Neural cell (in vitro differentiated cells): ENCODE measurements at regions not wholly inside any gene's neighbourhood (a gene's known extent, or its start where the extent isn't known, plus 50 kb on each side); places are given as distances from the start of the nearest gene placed in this dataset.

Source experiments
- H2AFZ ChIP-seq: fragments of 200-600, 300-800 bp; sonication (generic), shearing (Covaris generic); 2 replicates; pipeline ENCODE4 v1.6.0; 2014; ENCODE audit warnings: low read depth, mild to moderate bottlenecking, antibody characterized with exemption, low read length, moderate library complexity
- H3F3A ChIP-seq: fragments of 200-600 bp; shearing (Covaris generic); 2 replicates; pipeline ENCODE4 v1.6.1; 2016; ENCODE audit warnings: mild to moderate bottlenecking, moderate library complexity, mixed read lengths, antibody characterized with exemption, low read length; ENCODE audit not compliant: insufficient read depth, poor library complexity, severe bottlenecking
- H3K27ac ChIP-seq: fragments of 200-600, 300-800 bp; sonication (generic), shearing (Covaris generic); 2 replicates; pipeline ENCODE4 v1.5.1; 2014; ENCODE audit warnings: mild to moderate bottlenecking, low read length, moderate library complexity
- H3K27me3 ChIP-seq: fragments of 300-800, 200-600 bp; sonication (generic), shearing (Covaris generic); 2 replicates; pipeline ENCODE4 v1.6.0; 2014; ENCODE audit warnings: mild to moderate bottlenecking, low read depth, low read length, moderate library complexity; ENCODE audit not compliant: insufficient read depth
- H3K36me3 ChIP-seq: fragments of 300-800, 200-600 bp; sonication (generic), shearing (Covaris generic); 2 replicates; pipeline ENCODE4 v1.5.1; 2014; ENCODE audit warnings: mild to moderate bottlenecking, antibody characterized with exemption, low read length, moderate library complexity; ENCODE audit not compliant: insufficient read depth
- H3K4me2 ChIP-seq: fragments of 300-800, 200-600 bp; sonication (generic), shearing (Covaris generic); 2 replicates; pipeline ENCODE4 v1.6.0; 2014; ENCODE audit warnings: mild to moderate bottlenecking, low read length
- H3K4me3 ChIP-seq: fragments of 300-800, 200-600 bp; sonication (generic), shearing (Covaris generic); 2 replicates; pipeline ENCODE4 v1.5.1; 2014; ENCODE audit warnings: mild to moderate bottlenecking, low read length, moderate library complexity
- H3K79me2 ChIP-seq: fragments of 200-600 bp; shearing (Covaris generic); replicated peaks from 2 replicates; pipeline ENCODE4 v1.6.0; 2014; ENCODE audit warnings: mild to moderate bottlenecking, low read length, moderate library complexity; ENCODE audit not compliant: insufficient read depth
- H3K9ac ChIP-seq: fragments of 300-800, 200-600 bp; sonication (generic), shearing (Covaris generic); 2 replicates; pipeline ENCODE4 v1.6.1; 2016; ENCODE audit warnings: mild to moderate bottlenecking, low read length, mixed read lengths
- H3K9me2 ChIP-seq: fragments of 200-600 bp; shearing (Covaris generic); 2 replicates; pipeline ENCODE4 v1.6.1; 2016; ENCODE audit warnings: mild to moderate bottlenecking, low read length, mixed read lengths; ENCODE audit not compliant: insufficient read depth
- H3K9me3 ChIP-seq: fragments of 200-600, 300-800 bp; sonication (generic), shearing (Covaris generic); 2 replicates; pipeline ENCODE4 v1.6.1; 2016; ENCODE audit warnings: mild to moderate bottlenecking, mixed run types, low read length, moderate library complexity, mixed read lengths
- H4K20me1 ChIP-seq: fragments of 200-600 bp; shearing (Covaris generic); 2 replicates; pipeline ENCODE4 v1.6.1; 2016; ENCODE audit warnings: mild to moderate bottlenecking, mixed run types; ENCODE audit not compliant: insufficient read depth
- EP300 ChIP-seq: fragments of 450-650 bp; conservative IDR thresholded peaks from 2 replicates; pipeline ENCODE4 v1.6.1; 2014; ENCODE audit warnings: antibody characterized with exemption, mild to moderate bottlenecking, moderate library complexity; ENCODE audit not compliant: poor library complexity, severe bottlenecking
- EZH2 ChIP-seq: fragments of 200-600, 300-800 bp; shearing (Covaris generic), sonication (generic); IDR thresholded peaks from 2 replicates; pipeline ENCODE4 v1.6.1; 2014; ENCODE audit warnings: antibody characterized with exemption, low read length, borderline replicate concordance, mild to moderate bottlenecking; ENCODE audit not compliant: insufficient read depth, poor library complexity, severe bottlenecking
- MXI1 ChIP-seq: fragments of 450-650 bp; conservative IDR thresholded peaks from 2 replicates; pipeline ENCODE4 v1.6.1; 2014; ENCODE audit warnings: antibody characterized with exemption, mild to moderate bottlenecking; ENCODE audit not compliant: poor library complexity, severe bottlenecking
- POLR2AphosphoS5 ChIP-seq: IDR thresholded peaks from 2 replicates; pipeline ENCODE4 v1.6.1; 2012
- RAD21 ChIP-seq: fragments of 450-650 bp; conservative IDR thresholded peaks from 2 replicates; pipeline ENCODE4 v1.6.1; 2014; ENCODE audit warnings: antibody characterized with exemption, mild to moderate bottlenecking, moderate library complexity
- REST ChIP-seq: IDR thresholded peaks from 2 replicates; pipeline ENCODE4 v1.6.1; 2012; ENCODE audit warnings: borderline replicate concordance
- SMC3 ChIP-seq: fragments of 450-650 bp; conservative IDR thresholded peaks from 2 replicates; pipeline ENCODE4 v1.6.1; 2014; ENCODE audit warnings: antibody characterized with exemption, mild to moderate bottlenecking, moderate library complexity; ENCODE audit not compliant: poor library complexity
- TAF1 ChIP-seq: IDR thresholded peaks from 2 replicates; pipeline ENCODE4 v1.6.1; 2012; ENCODE audit warnings: low read depth
- TF ChIP-seq, protein P1 (sequence below): fragments of 450-650 bp; IDR thresholded peaks from 2 replicates; pipeline ENCODE4 v1.5.1; 2014; ENCODE audit warnings: antibody characterized with exemption, mild to moderate bottlenecking, moderate library complexity; ENCODE audit not compliant: poor library complexity, severe bottlenecking

GRCh38 chr16:73710526-73710925 lies 586.1 kb upstream of the PSMD7 start:
- H3K9me2 ChIP-seq, result no peaks in the 10 kb centered on the region
- no peak for TF ChIP-seq POLR2AphosphoS5
- peaks cover 5% of the 10 kb centered on the region for H3F3A ChIP-seq
- H3K4me3 ChIP-seq, result no peak overlapping the region
- no peaks in the 10 kb centered on the region for H4K20me1 ChIP-seq
- H3K9me3 ChIP-seq, result no peaks in the 10 kb centered on the region
- no peak overlapping the region for H2AFZ ChIP-seq
- H3K4me2 ChIP-seq, result no peak overlapping the region
- no peak overlapping the region for H3K27ac ChIP-seq
- H3K36me3 ChIP-seq, result no peaks in the 10 kb centered on the region
- no peaks in the 10 kb centered on the region for H3K79me2 ChIP-seq
- H3K27me3 ChIP-seq, result no peaks in the 10 kb centered on the region
- no peak overlapping the region for H3K9ac ChIP-seq

GRCh38 chr16:73707863-73708262 lies 588.8 kb upstream of the PSMD7 start:
- H3K4me3 ChIP-seq, result no peak overlapping the region
- no peak overlapping the region for H3K4me2 ChIP-seq
- no peak overlapping the region for H2AFZ ChIP-seq
- H3K79me2 ChIP-seq, result no peaks in the 10 kb centered on the region
- TF ChIP-seq TAF1 (no peak), MXI1 (no peak), SMC3 (no peak), EP300 (no peak), RAD21 (no peak), REST (no peak)
- no peak overlapping the region for H3K9ac ChIP-seq
- no peaks in the 10 kb centered on the region for H3K9me2 ChIP-seq
- H3K27me3 ChIP-seq, result no peaks in the 10 kb centered on the region
- no peak overlapping the region for H3K27ac ChIP-seq
- no peaks in the 10 kb centered on the region for H3K9me3 ChIP-seq
- H3K36me3 ChIP-seq, result no peaks in the 10 kb centered on the region
- H4K20me1 ChIP-seq, result no peaks in the 10 kb centered on the region
- no peaks in the 10 kb centered on the region for H3F3A ChIP-seq

GRCh38 chr16:73703891-73704290 lies 592.7 kb upstream of the PSMD7 start:
- Histone ChIP-seq H3K27me3 (no peaks in the 10 kb centered on the region), H3K9me3 (no peaks in the 10 kb centered on the region), H2AFZ (no peak overlapping the region), H3F3A (no peaks in the 10 kb centered on the region), H3K27ac (no peak overlapping the region), H3K9ac (no peak overlapping the region), H3K4me2 (no peak overlapping the region), H3K9me2 (no peaks in the 10 kb centered on the region), H3K36me3 (no peaks in the 10 kb centered on the region), H3K4me3 (no peak overlapping the region), H3K79me2 (no peaks in the 10 kb centered on the region), H4K20me1 (no peaks in the 10 kb centered on the region)
- TF ChIP-seq RAD21 (no peak), REST (no peak), EZH2 (no peak), MXI1 (no peak), SMC3 (no peak), EP300 (no peak), POLR2AphosphoS5 (no peak), TAF1 (no peak)
- TF ChIP-seq, protein P1, sequence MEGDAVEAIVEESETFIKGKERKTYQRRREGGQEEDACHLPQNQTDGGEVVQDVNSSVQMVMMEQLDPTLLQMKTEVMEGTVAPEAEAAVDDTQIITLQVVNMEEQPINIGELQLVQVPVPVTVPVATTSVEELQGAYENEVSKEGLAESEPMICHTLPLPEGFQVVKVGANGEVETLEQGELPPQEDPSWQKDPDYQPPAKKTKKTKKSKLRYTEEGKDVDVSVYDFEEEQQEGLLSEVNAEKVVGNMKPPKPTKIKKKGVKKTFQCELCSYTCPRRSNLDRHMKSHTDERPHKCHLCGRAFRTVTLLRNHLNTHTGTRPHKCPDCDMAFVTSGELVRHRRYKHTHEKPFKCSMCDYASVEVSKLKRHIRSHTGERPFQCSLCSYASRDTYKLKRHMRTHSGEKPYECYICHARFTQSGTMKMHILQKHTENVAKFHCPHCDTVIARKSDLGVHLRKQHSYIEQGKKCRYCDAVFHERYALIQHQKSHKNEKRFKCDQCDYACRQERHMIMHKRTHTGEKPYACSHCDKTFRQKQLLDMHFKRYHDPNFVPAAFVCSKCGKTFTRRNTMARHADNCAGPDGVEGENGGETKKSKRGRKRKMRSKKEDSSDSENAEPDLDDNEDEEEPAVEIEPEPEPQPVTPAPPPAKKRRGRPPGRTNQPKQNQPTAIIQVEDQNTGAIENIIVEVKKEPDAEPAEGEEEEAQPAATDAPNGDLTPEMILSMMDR, result no peak
